PC-9 (cell line): ENCODE measurements at regions not wholly inside any gene's neighbourhood (a gene's known extent, or its start where the extent isn't known, plus 50 kb on each side); places are given as distances from the start of the nearest gene placed in this dataset.

ENCODE experiments used
- EZH2 ChIP-seq: fragments of 200-600 bp; sonication (generic); IDR thresholded peaks from 2 replicates; pipeline ENCODE4 v1.8.0; 2017; ENCODE audit warnings: antibody characterized with exemption, low read depth
- TF ChIP-seq, protein P1 (sequence below): fragments of 200-600 bp; sonication (generic); conservative IDR thresholded peaks from 2 replicates; pipeline ENCODE4 v1.6.1; 2017; ENCODE audit warnings: mixed run types, antibody characterized with exemption, mild to moderate bottlenecking, moderate library complexity

DNA sequence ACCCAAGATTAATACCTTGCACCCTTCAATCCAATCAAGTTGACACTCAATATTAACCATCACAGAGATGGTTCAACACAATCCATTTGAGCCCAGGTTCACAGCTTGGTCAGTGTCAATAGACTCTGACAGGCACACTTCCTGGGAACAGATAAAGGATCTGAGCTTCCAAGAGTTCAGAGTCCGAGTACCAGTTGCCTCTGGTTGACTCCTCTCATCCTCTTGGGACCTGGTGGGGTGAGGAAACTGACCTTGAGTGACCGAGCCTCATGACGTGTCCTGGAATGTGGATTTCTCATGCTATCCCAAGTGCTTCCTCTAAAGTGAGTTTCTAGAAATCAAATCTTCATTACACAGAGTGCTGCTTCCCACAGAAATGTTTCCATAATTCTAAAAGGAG is 162.0 kb downstream of the CYP26A1 start:
- TF ChIP-seq, protein P1, sequence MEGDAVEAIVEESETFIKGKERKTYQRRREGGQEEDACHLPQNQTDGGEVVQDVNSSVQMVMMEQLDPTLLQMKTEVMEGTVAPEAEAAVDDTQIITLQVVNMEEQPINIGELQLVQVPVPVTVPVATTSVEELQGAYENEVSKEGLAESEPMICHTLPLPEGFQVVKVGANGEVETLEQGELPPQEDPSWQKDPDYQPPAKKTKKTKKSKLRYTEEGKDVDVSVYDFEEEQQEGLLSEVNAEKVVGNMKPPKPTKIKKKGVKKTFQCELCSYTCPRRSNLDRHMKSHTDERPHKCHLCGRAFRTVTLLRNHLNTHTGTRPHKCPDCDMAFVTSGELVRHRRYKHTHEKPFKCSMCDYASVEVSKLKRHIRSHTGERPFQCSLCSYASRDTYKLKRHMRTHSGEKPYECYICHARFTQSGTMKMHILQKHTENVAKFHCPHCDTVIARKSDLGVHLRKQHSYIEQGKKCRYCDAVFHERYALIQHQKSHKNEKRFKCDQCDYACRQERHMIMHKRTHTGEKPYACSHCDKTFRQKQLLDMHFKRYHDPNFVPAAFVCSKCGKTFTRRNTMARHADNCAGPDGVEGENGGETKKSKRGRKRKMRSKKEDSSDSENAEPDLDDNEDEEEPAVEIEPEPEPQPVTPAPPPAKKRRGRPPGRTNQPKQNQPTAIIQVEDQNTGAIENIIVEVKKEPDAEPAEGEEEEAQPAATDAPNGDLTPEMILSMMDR: no peak
- no peak for TF ChIP-seq EZH2
